SH-SY5Y (cell line): ENCODE measurements at regions not wholly inside any gene's neighbourhood (a gene's known extent, or its start where the extent isn't known, plus 50 kb on each side); places are given as distances from the start of the nearest gene placed in this dataset.

Experiments used
- GATA2 ChIP-seq: IDR thresholded peaks from 2 replicates; pipeline ENCODE4 v1.6.1; 2011; ENCODE audit warnings: mild to moderate bottlenecking, low read depth, low read length
- GATA3 ChIP-seq: IDR thresholded peaks from 2 replicates; pipeline ENCODE4 v1.6.1; 2011; ENCODE audit warnings: low read depth, mild to moderate bottlenecking, low read length, moderate library complexity

DNA sequence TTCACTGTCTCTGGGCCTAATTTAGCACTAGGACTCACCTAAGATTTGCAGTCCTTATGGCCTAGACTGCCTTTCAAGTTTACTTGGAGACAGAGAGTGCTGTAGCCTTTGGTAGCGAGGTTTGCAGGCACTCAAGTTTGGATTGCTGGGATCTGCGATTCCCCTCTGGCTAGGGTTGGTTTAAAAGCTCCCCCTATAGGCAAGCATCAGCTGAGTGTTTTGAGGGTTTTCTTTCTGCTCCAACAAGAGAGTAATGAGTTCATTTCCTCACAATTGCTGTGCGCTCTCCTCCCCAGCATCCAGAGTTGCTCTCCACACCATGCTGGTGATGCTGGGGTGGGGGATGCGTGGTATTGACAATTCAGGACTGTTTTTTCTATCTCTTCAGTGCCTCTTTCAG lies 206.9 kb downstream of the GLUD2 start:
- TF ChIP-seq GATA2 (no peak), GATA3 (no peak)
